H9 (cell line): ENCODE measurements at regions not wholly inside any gene's neighbourhood (a gene's known extent, or its start where the extent isn't known, plus 50 kb on each side); places are given as distances from the start of the nearest gene placed in this dataset.

Experiments used
- DNase-seq: peaks from one replicate; pipeline ENCODE4 v3.0.0-alpha.2; 2017
- H2AFZ ChIP-seq: one replicate; pipeline ENCODE4 v1.6.1; 2013; ENCODE audit warnings: mild to moderate bottlenecking, low read length, control low read depth, moderate library complexity
- H2AK5ac ChIP-seq: 2 replicates; pipeline ENCODE4 v1.6.1; 2013; ENCODE audit warnings: low read length, control low read depth, mixed read lengths; ENCODE audit not compliant: insufficient read length
- H2BK120ac ChIP-seq: one replicate; pipeline ENCODE4 v1.6.1; 2013; ENCODE audit warnings: low read depth, mild to moderate bottlenecking, low read length, control low read depth, inconsistent platforms; ENCODE audit not compliant: poor library complexity, severe bottlenecking
- H2BK12ac ChIP-seq: 2 replicates; pipeline ENCODE4 v1.6.1; 2013; ENCODE audit warnings: low read length, control low read depth, mixed read lengths, low read depth; ENCODE audit not compliant: insufficient read length
- H2BK15ac ChIP-seq: 2 replicates; pipeline ENCODE4 v1.6.1; 2013; ENCODE audit warnings: low read depth, low read length, control low read depth
- H2BK20ac ChIP-seq: one replicate; pipeline ENCODE4 v1.6.1; 2013; ENCODE audit warnings: low read depth, mild to moderate bottlenecking, low read length, control low read depth, inconsistent platforms; ENCODE audit not compliant: poor library complexity, severe bottlenecking
- H2BK5ac ChIP-seq: 2 replicates; pipeline ENCODE4 v1.6.1; 2013; ENCODE audit warnings: low read length, control low read depth, mixed read lengths; ENCODE audit not compliant: insufficient read length
- H3K14ac ChIP-seq: 2 replicates; pipeline ENCODE4 v1.6.1; 2013; ENCODE audit warnings: low read length, control low read depth; ENCODE audit not compliant: insufficient read depth
- H3K18ac ChIP-seq: 2 replicates; pipeline ENCODE4 v1.6.1; 2013; ENCODE audit warnings: low read depth, mild to moderate bottlenecking, mixed read lengths, low read length, control low read depth; ENCODE audit not compliant: insufficient read length
- H3K23ac ChIP-seq: 2 replicates; pipeline ENCODE4 v1.6.1; 2013; ENCODE audit warnings: low read length, control low read depth, mixed read lengths, low read depth; ENCODE audit not compliant: insufficient read length
- H3K23me2 ChIP-seq: 2 replicates; pipeline ENCODE4 v1.6.1; 2013; ENCODE audit warnings: low read depth, mild to moderate bottlenecking, mixed read lengths, low read length, control low read depth; ENCODE audit not compliant: insufficient read length, poor library complexity, severe bottlenecking
- H3K27ac ChIP-seq: 2 replicates; pipeline ENCODE4 v1.5.1; 2013; ENCODE audit warnings: low read length, control low read depth, mixed read lengths, low read depth; ENCODE audit not compliant: insufficient read length
- H3K27me3 ChIP-seq: 2 replicates; pipeline ENCODE4 v1.6.1; 2013; ENCODE audit warnings: low read length, control low read depth, inconsistent platforms; ENCODE audit not compliant: insufficient read depth
- H3K4ac ChIP-seq: 2 replicates; pipeline ENCODE4 v1.6.1; 2013; ENCODE audit warnings: low read depth, mild to moderate bottlenecking, control low read depth, inconsistent platforms, low read length, moderate library complexity
- H3K4me1 ChIP-seq: 2 replicates; pipeline ENCODE4 v1.6.1; 2013; ENCODE audit warnings: low read length, control low read depth, inconsistent platforms; ENCODE audit not compliant: insufficient read depth
- H3K4me2 ChIP-seq: 2 replicates; pipeline ENCODE4 v1.6.1; 2013; ENCODE audit warnings: low read length, control low read depth, mixed read lengths; ENCODE audit not compliant: insufficient read length, insufficient read depth
- H3K56ac ChIP-seq: 2 replicates; pipeline ENCODE4 v1.6.1; 2013; ENCODE audit warnings: low read depth, mild to moderate bottlenecking, mixed read lengths, low read length, control low read depth; ENCODE audit not compliant: insufficient read length
- H3K79me1 ChIP-seq: 2 replicates; pipeline ENCODE4 v1.6.1; 2013; ENCODE audit warnings: low read depth, mild to moderate bottlenecking, moderate library complexity, low read length, control low read depth, inconsistent platforms; ENCODE audit not compliant: insufficient read depth, poor library complexity, severe bottlenecking
- H3K79me2 ChIP-seq: 2 replicates; pipeline ENCODE4 v1.6.1; 2013; ENCODE audit warnings: low read length, control low read depth, inconsistent platforms; ENCODE audit not compliant: insufficient read depth
- H3K9ac ChIP-seq: 2 replicates; pipeline ENCODE4 v1.6.1; 2013; ENCODE audit warnings: low read length, control low read depth, mixed read lengths; ENCODE audit not compliant: insufficient read length; ENCODE audit errors: extremely low read depth
- H3K9me3 ChIP-seq: one replicate; pipeline ENCODE4 v1.6.1; 2013; ENCODE audit warnings: low read depth, low read length, inconsistent platforms; ENCODE audit not compliant: control insufficient read depth
- H3T11ph ChIP-seq: one replicate; pipeline ENCODE4 v1.6.1; 2013; ENCODE audit warnings: mild to moderate bottlenecking, low read length, control low read depth, inconsistent platforms
- H4K20me1 ChIP-seq: one replicate; pipeline ENCODE4 v1.6.1; 2013; ENCODE audit not compliant: control insufficient read depth, insufficient read length, insufficient read depth
- H4K5ac ChIP-seq: 2 replicates; pipeline ENCODE4 v1.6.1; 2013; ENCODE audit warnings: low read depth, mild to moderate bottlenecking, mixed read lengths, low read length, control low read depth; ENCODE audit not compliant: insufficient read length
- H4K8ac ChIP-seq: replicated peaks from 2 replicates; pipeline ENCODE4 v1.6.1; 2013; ENCODE audit warnings: low read length, control low read depth, mixed read lengths, low read depth; ENCODE audit not compliant: insufficient read length
- H4K91ac ChIP-seq: 2 replicates; pipeline ENCODE4 v1.6.1; 2013; ENCODE audit warnings: low read depth, mild to moderate bottlenecking, moderate library complexity, mixed read lengths, low read length, control low read depth; ENCODE audit not compliant: insufficient read length
- H3K27ac Mint-ChIP-seq, 3 experiments: 2 replicates in 2 of 3; 3 replicates in 1 of 3; pipeline ENCODE4 v1.8.0; 2020 to 2021; ENCODE audit warnings: mixed read lengths in 3 of 3, mild to moderate bottlenecking in 1 of 3, moderate library complexity in 1 of 3
- H3K27me3 Mint-ChIP-seq: 2 replicates; pipeline ENCODE4 v1.8.0; 2021; ENCODE audit warnings: low read depth, mild to moderate bottlenecking, moderate library complexity, mixed read lengths
- H3K36me3 Mint-ChIP-seq, 3 experiments: 2 replicates in 2 of 3; 3 replicates in 1 of 3; pipeline ENCODE4 v1.8.0; 2020 to 2021; ENCODE audit warnings: low read depth in 3 of 3, mixed read lengths in 3 of 3; ENCODE audit not compliant: insufficient read depth in 1 of 3
- H3K4me1 Mint-ChIP-seq, 2 experiments: 2 replicates each; pipeline ENCODE4 v1.8.0; 2020; ENCODE audit warnings: mixed read lengths in 2 of 2
- H3K4me3 Mint-ChIP-seq, 2 experiments: 2 replicates in 1 of 2; 3 replicates in 1 of 2; pipeline ENCODE4 v1.8.0; 2020 to 2021; ENCODE audit warnings: mild to moderate bottlenecking in 2 of 2, mixed read lengths in 2 of 2, moderate library complexity in 1 of 2
- H3K9me3 Mint-ChIP-seq, 2 experiments: 2 replicates in 1 of 2; 3 replicates in 1 of 2; pipeline ENCODE4 v1.8.0; 2020; ENCODE audit warnings: mild to moderate bottlenecking in 2 of 2, mixed read lengths in 2 of 2, moderate library complexity in 1 of 2
- CTCF ChIP-seq: fragments of 200-600 bp; sonication (generic); conservative IDR thresholded peaks from 3 replicates; pipeline ENCODE4 v1.8.0; 2021; ENCODE audit warnings: antibody characterized with exemption, mild to moderate bottlenecking
- WGBS: extraction: QIAGEN DNeasy Blood & Tissue Kit; methylation state at CpG from one replicate; pipeline ENCODE4 v1.1.7; 2013; ENCODE audit warnings: missing lambda C conversion rate, low lambda C conversion rate, mixed read lengths; ENCODE audit not compliant: insufficient read length; ENCODE audit errors: extremely low coverage; 5-methylcytosine and 5-hydroxymethylcytosine counted together

- peaks cover 5 to 8% of the 10 kb centered on the region in 2 experiments for H3K4me1 Mint-ChIP-seq
- H3K56ac ChIP-seq: no peak overlapping the region
- H3K79me1 ChIP-seq: no peaks in the 10 kb centered on the region
- no peak overlapping the region for H3K23ac ChIP-seq
- H3K4me2 ChIP-seq: no peak overlapping the region
- no peak for TF ChIP-seq CTCF
- no peak overlapping the region for H2BK20ac ChIP-seq
- no peak for DNase-seq
- H4K91ac ChIP-seq: no peak overlapping the region
- H3T11ph ChIP-seq: no peak overlapping the region
- no peak overlapping the region for H3K4ac ChIP-seq
- H3K27ac ChIP-seq: no peak overlapping the region
- no peak overlapping the region for H3K18ac ChIP-seq
- no peaks in the 10 kb centered on the region for H3K9me3 ChIP-seq
- H2BK15ac ChIP-seq: no peak overlapping the region
- no peak overlapping the region for H3K27ac Mint-ChIP-seq
- H2BK12ac ChIP-seq: no peak overlapping the region
- H3K36me3 Mint-ChIP-seq: no peaks in the 10 kb centered on the region
- no CpG with 5 or more reads among the region's 2 CpGs for WGBS
- H3K27me3 ChIP-seq: no peaks in the 10 kb centered on the region
- H3K14ac ChIP-seq: no peak overlapping the region
- no peak overlapping the region for H2BK120ac ChIP-seq
- H2AFZ ChIP-seq: no peak overlapping the region
- H4K8ac ChIP-seq: no peak overlapping the region
- H2BK5ac ChIP-seq: no peak overlapping the region
- H4K5ac ChIP-seq: no peak overlapping the region
- no peaks in the 10 kb centered on the region for H3K79me2 ChIP-seq
- H4K20me1 ChIP-seq: no peaks in the 10 kb centered on the region
- no peak overlapping the region for H3K4me3 Mint-ChIP-seq
- no peaks in the 10 kb centered on the region; the same call in 1 of the 2 replicates for H3K4me1 ChIP-seq
- H3K9me3 Mint-ChIP-seq: no peaks in the 10 kb centered on the region
- no peak overlapping the region for H3K9ac ChIP-seq
- H3K27me3 Mint-ChIP-seq: no peaks in the 10 kb centered on the region; the same call in 1 of the 2 replicates
- H2AK5ac ChIP-seq: no peak overlapping the region
- no peaks in the 10 kb centered on the region for H3K23me2 ChIP-seq
Observed at GRCh38 chr16:17832738-17833137, 362.0 kb upstream of the XYLT1 start.
